DOHH2 (cell line): ENCODE measurements at regions not wholly inside any gene's neighbourhood (a gene's known extent, or its start where the extent isn't known, plus 50 kb on each side); places are given as distances from the start of the nearest gene placed in this dataset.

ENCODE experiments used
- H3F3A ChIP-seq: fragments of 200-600 bp; sonication (generic), shearing (Covaris generic); 2 replicates; pipeline ENCODE4 v1.6.0; 2016; ENCODE audit warnings: antibody characterized with exemption, mild to moderate bottlenecking; ENCODE audit not compliant: control insufficient read depth, insufficient read depth
- H3K27ac ChIP-seq: fragments of 200-600 bp; sonication (generic); 2 replicates; pipeline ENCODE4 v1.5.1; 2014; ENCODE audit warnings: low read depth, mild to moderate bottlenecking, low read length, moderate library complexity
- H3K27me3 ChIP-seq: fragments of 200-600 bp; sonication (generic); 2 replicates; pipeline ENCODE4 v1.6.1; 2014; ENCODE audit warnings: mild to moderate bottlenecking, low read length, mixed read lengths; ENCODE audit not compliant: control insufficient read depth
- H3K36me3 ChIP-seq: fragments of 200-600 bp; sonication (generic); 2 replicates; pipeline ENCODE4 v1.6.1; 2014; ENCODE audit warnings: mild to moderate bottlenecking, low read length, moderate library complexity, mixed read lengths; ENCODE audit not compliant: control insufficient read depth
- H3K4me1 ChIP-seq: fragments of 200-600 bp; sonication (generic); 2 replicates; pipeline ENCODE4 v1.6.1; 2014; ENCODE audit warnings: mild to moderate bottlenecking, low read length, mixed read lengths; ENCODE audit not compliant: control insufficient read depth
- H3K4me2 ChIP-seq: fragments of 200-600 bp; sonication (generic); 2 replicates; pipeline ENCODE4 v1.6.0; 2014; ENCODE audit warnings: mild to moderate bottlenecking, low read length, moderate library complexity
- H3K4me3 ChIP-seq: fragments of 200-600 bp; sonication (generic); 2 replicates; pipeline ENCODE4 v1.5.1; 2014; ENCODE audit warnings: mild to moderate bottlenecking, low read length, mixed read lengths
- H3K79me2 ChIP-seq: fragments of 200-600 bp; sonication (generic); 2 replicates; pipeline ENCODE4 v1.6.1; 2014; ENCODE audit warnings: mild to moderate bottlenecking, low read length, mixed read lengths; ENCODE audit not compliant: control insufficient read depth
- H3K9me2 ChIP-seq: fragments of 200-600 bp; sonication (generic); replicated peaks from 2 replicates; pipeline ENCODE4 v1.6.1; 2014; ENCODE audit warnings: mild to moderate bottlenecking, low read length, mixed read lengths; ENCODE audit not compliant: control insufficient read depth
- H3K9me3 ChIP-seq: fragments of 200-600 bp; sonication (generic); 2 replicates; pipeline ENCODE4 v1.6.1; 2014; ENCODE audit warnings: antibody characterized with exemption, low read length, mixed read lengths; ENCODE audit not compliant: control insufficient read depth, insufficient read depth
- H4K20me1 ChIP-seq: fragments of 200-600 bp; sonication (generic); 2 replicates; pipeline ENCODE4 v1.6.0; 2014; ENCODE audit warnings: low read depth, mild to moderate bottlenecking, antibody characterized with exemption, low read length, moderate library complexity; ENCODE audit not compliant: control insufficient read depth, insufficient read depth
- CTCF ChIP-seq: fragments of 200-600 bp; sonication (generic); IDR thresholded peaks from one replicate; pipeline ENCODE4 v1.5.1; 2014; ENCODE audit warnings: antibody characterized with exemption, mild to moderate bottlenecking, low read depth, low read length; ENCODE audit not compliant: poor library complexity, severe bottlenecking
- EZH2phosphoT487 ChIP-seq: fragments of 200-600 bp; sonication (generic); IDR thresholded peaks from 2 replicates; pipeline ENCODE4 v1.6.1; 2017; ENCODE audit warnings: borderline replicate concordance, mild to moderate bottlenecking, antibody characterized with exemption, low read length, moderate library complexity, mixed read lengths

DNA sequence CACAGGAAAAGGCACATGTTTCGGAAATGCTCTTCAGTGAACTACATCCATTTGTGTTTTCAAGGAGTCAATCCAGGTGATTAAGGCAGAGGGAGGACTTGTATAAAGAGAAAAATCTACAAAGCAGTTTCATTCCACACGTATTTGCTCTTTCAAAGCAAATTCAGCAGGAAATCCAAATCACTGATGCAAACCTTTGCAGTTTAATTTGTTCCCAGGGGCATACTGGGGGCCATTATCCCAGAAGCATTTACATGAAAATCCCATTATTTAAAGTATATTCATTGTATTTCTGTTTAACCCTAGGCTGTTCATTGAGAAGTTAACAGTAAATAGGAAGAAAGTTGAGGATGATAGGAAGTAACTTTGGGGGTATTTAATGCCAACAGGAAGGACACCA, 147.9 kb downstream of the PMP22 start:
- Histone ChIP-seq H3K4me1 (no peaks in the 10 kb centered on the region), H3K4me3 (no peak overlapping the region), H3K4me2 (no peak overlapping the region), H4K20me1 (no peaks in the 10 kb centered on the region), H3K9me2 (no peaks in the 10 kb centered on the region), H3F3A (no peaks in the 10 kb centered on the region), H3K27me3 (no peaks in the 10 kb centered on the region), H3K79me2 (no peaks in the 10 kb centered on the region), H3K9me3 (peaks cover 6% of the 10 kb centered on the region; the same call in 1 of the 2 replicates), H3K36me3 (no peaks in the 10 kb centered on the region), H3K27ac (no peak overlapping the region)
- TF ChIP-seq CTCF: no peak
- TF ChIP-seq EZH2phosphoT487: no peak

- no peaks in the 10 kb centered on the region for H3K36me3 ChIP-seq
- no peaks in the 10 kb centered on the region for H3K27me3 ChIP-seq
- H3K9me3 ChIP-seq: peaks cover 6% of the 10 kb centered on the region; the same call in 1 of the 2 replicates
- H3K4me3 ChIP-seq: no peak overlapping the region
- no peak overlapping the region for H3K4me2 ChIP-seq
- H3K9me2 ChIP-seq: no peaks in the 10 kb centered on the region
- no peaks in the 10 kb centered on the region for H3K79me2 ChIP-seq
- TF ChIP-seq EZH2phosphoT487 (no peak), CTCF (no peak)
- no peaks in the 10 kb centered on the region for H4K20me1 ChIP-seq
- H3F3A ChIP-seq: no peaks in the 10 kb centered on the region
- H3K27ac ChIP-seq: no peak overlapping the region
- no peaks in the 10 kb centered on the region for H3K4me1 ChIP-seq
These were observed 152.1 kb downstream of the PMP22 start for GRCh38 chr17:15112846-15113617.

DNA sequence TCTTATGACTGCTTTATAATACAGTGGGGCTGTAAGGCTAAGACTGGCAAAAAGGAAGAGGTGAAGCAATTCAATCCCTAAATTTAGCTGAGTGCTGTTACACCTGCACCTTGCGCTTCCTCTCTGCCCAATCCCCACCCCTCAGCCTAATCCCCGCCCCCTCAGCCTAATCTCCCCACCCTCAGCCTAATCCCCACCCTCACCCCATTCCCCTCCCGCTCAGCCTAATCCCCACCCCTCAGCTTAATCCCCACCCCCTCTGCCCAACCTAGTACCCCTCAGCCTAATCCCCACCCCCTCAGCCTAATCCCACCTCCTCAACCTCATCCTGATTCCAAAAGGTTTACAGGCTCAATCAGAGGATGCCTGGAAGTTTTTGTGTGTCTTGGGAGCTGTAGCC, 155.5 kb downstream of the PMP22 start:
- no peaks in the 10 kb centered on the region for H3K9me3 ChIP-seq
- H3K4me1 ChIP-seq: no peaks in the 10 kb centered on the region
- no peaks in the 10 kb centered on the region for H3K9me2 ChIP-seq
- H4K20me1 ChIP-seq: no peaks in the 10 kb centered on the region
- no peak overlapping the region for H3K4me3 ChIP-seq
- H3F3A ChIP-seq: no peaks in the 10 kb centered on the region
- H3K79me2 ChIP-seq: no peaks in the 10 kb centered on the region
- H3K4me2 ChIP-seq: no peak overlapping the region
- TF ChIP-seq EZH2phosphoT487 (no peak), CTCF (no peak)
- H3K27me3 ChIP-seq: no peaks in the 10 kb centered on the region
- H3K36me3 ChIP-seq: no peaks in the 10 kb centered on the region
- no peak overlapping the region for H3K27ac ChIP-seq
